Osteocyte (in vitro differentiated cells): ENCODE measurements at regions not wholly inside any gene's neighbourhood (a gene's known extent, or its start where the extent isn't known, plus 50 kb on each side); places are given as distances from the start of the nearest gene placed in this dataset.

Experiments used
- DNase-seq: peaks from one replicate; pipeline ENCODE4 v3.0.0; 2021; ENCODE audit warnings: mixed read lengths; ENCODE audit not compliant: unreplicated experiment; ENCODE audit errors: extremely low spot score
- H3K27ac Mint-ChIP-seq: one replicate; pipeline ENCODE4 v1.8.0; 2021; ENCODE audit warnings: mild to moderate bottlenecking, mixed read lengths; ENCODE audit not compliant: unreplicated experiment
- H3K27me3 Mint-ChIP-seq: one replicate; pipeline ENCODE4 v1.8.0; 2021; ENCODE audit warnings: mixed read lengths; ENCODE audit not compliant: unreplicated experiment
- H3K36me3 Mint-ChIP-seq: one replicate; pipeline ENCODE4 v1.8.0; 2021; ENCODE audit warnings: mixed read lengths; ENCODE audit not compliant: unreplicated experiment
- H3K4me1 Mint-ChIP-seq: one replicate; pipeline ENCODE4 v1.8.0; 2021; ENCODE audit warnings: mixed read lengths; ENCODE audit not compliant: unreplicated experiment
- H3K4me3 Mint-ChIP-seq: one replicate; pipeline ENCODE4 v1.8.0; 2021; ENCODE audit warnings: mild to moderate bottlenecking, moderate library complexity, mixed read lengths; ENCODE audit not compliant: unreplicated experiment
- H3K9me3 Mint-ChIP-seq: one replicate; pipeline ENCODE4 v1.8.0; 2021; ENCODE audit warnings: mixed read lengths; ENCODE audit not compliant: unreplicated experiment
- TF ChIP-seq, protein P1 (sequence below): fragments of 200-600 bp; sonication (generic); IDR thresholded peaks from 2 replicates; pipeline ENCODE4 v1.5.0; 2021; ENCODE audit warnings: antibody characterized with exemption, mild to moderate bottlenecking, moderate library complexity

DNA sequence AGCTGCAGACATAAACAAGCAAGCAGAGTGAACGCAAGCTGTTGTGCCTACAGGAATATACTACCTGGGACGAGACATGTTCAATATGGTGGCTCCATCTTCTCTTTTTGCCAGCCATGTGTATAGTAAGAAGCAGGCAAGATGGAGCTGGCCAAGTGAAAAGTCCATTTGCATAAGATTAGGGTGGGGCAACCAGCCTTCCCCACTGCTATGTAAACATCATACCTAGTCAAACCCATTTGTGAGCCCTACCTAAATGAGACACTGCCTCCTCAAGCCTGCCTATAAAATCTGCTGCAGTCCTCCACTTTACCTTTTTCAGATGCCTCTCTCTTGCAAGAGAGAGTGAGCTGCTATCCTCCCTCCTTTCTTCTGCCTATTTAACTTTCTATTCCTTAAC lies 370.1 kb upstream of the PMFBP1 start:
- Mint-ChIP-seq H3K4me1 (peaks cover 22% of the 10 kb centered on the region), H3K36me3 (peaks cover 9% of the 10 kb centered on the region), H3K4me3 (no peak overlapping the region), H3K27ac (no peak overlapping the region), H3K27me3 (no peaks in the 10 kb centered on the region), H3K9me3 (peaks cover 10% of the 10 kb centered on the region)
- TF ChIP-seq, protein P1, sequence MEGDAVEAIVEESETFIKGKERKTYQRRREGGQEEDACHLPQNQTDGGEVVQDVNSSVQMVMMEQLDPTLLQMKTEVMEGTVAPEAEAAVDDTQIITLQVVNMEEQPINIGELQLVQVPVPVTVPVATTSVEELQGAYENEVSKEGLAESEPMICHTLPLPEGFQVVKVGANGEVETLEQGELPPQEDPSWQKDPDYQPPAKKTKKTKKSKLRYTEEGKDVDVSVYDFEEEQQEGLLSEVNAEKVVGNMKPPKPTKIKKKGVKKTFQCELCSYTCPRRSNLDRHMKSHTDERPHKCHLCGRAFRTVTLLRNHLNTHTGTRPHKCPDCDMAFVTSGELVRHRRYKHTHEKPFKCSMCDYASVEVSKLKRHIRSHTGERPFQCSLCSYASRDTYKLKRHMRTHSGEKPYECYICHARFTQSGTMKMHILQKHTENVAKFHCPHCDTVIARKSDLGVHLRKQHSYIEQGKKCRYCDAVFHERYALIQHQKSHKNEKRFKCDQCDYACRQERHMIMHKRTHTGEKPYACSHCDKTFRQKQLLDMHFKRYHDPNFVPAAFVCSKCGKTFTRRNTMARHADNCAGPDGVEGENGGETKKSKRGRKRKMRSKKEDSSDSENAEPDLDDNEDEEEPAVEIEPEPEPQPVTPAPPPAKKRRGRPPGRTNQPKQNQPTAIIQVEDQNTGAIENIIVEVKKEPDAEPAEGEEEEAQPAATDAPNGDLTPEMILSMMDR, result no peak
- DNase-seq, result no peak

DNA sequence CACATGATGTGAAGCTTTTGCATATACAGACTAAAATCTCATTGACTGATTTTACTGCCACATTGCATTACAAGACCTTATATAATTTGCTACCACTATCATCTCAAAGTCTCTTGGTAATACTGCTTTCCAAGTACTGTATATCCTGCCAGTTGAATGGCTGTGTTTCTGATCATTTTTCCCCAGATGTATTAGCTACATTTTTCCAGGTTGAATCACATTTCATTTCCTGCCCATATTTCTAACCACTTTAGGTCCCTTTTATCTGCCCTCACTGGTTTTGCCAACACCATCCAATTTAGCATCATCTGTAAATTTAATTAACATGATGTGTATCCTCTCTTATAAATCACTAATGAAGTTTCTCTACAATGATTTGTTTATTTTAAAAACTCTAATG lies 365.7 kb upstream of the PMFBP1 start:
- Mint-ChIP-seq H3K4me3 (no peak overlapping the region), H3K27ac (peak overlapping the region; percentile 91), H3K27me3 (no peaks in the 10 kb centered on the region), H3K9me3 (peaks cover 5% of the 10 kb centered on the region), H3K4me1 (peaks cover 50% of the 10 kb centered on the region), H3K36me3 (peaks cover 2% of the 10 kb centered on the region)
- DNase-seq, result no peak
- TF ChIP-seq, protein P1, result no peak

DNA sequence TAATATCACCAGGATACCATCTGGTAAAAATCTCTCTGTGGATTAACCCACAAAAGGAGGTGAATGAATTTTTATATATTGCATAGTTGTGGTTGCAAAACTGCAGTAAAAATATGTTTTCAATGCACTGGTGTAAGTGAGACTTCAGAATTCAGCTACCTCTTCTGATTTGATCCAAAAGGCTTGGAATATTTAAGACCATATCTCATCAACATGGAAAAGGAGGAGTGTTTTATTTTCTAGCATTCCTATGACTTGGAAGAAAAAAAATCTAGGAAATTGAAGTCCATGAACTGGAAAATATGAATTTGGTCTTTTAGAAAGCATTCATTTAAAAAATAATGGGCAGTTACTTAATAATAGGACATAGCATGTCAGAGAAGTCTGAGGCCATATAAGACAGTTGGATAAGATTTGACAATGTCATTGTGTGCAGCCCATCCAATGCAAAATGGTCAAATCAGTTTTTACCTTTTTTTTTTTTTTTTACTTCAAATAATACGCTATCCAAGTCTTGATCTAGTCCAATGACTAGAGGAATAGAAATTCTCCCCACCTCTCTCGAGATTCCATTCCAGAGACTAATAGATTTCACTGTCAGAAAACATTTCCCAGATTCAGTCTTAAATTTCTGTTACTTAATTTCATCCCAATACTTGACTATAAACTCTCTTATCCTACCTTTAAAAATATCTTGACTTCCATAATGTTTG lies 364.9 kb upstream of the PMFBP1 start:
- DNase-seq, result no peak
- peaks cover 2% of the 10 kb centered on the region for H3K36me3 Mint-ChIP-seq
- TF ChIP-seq, protein P1, result no peak
- peak overlapping the region; percentile 61 for H3K4me3 Mint-ChIP-seq
- H3K27me3 Mint-ChIP-seq, result no peaks in the 10 kb centered on the region
- peak overlapping the region; percentile 91 for H3K27ac Mint-ChIP-seq
- peaks cover 5% of the 10 kb centered on the region for H3K9me3 Mint-ChIP-seq
- peaks cover 55% of the 10 kb centered on the region for H3K4me1 Mint-ChIP-seq

DNA sequence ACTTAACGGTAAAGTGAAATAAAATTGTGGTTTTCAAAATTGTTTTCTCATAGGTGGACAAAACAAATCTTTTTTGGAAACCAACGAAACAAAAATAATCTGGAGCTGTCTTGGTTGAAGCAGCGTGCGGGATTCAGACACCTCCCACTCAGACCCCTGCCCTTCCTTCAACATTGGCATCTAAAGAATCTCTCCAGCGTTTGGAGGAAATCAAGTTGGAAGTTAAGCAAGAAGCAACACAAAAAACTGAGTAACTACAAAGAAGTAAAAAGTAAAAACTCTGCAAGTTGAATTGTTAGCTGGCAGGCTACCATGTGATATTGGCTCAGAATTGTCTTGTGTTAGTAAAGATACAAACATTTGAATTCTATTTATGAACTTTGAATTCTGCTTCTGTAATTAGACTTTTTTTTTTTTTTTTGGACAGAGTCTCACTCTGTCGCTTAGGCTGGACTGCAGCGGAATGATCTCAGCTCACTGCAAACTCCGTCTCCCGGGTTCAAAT lies 361.0 kb upstream of the PMFBP1 start:
- TF ChIP-seq, protein P1, result no peak

DNA sequence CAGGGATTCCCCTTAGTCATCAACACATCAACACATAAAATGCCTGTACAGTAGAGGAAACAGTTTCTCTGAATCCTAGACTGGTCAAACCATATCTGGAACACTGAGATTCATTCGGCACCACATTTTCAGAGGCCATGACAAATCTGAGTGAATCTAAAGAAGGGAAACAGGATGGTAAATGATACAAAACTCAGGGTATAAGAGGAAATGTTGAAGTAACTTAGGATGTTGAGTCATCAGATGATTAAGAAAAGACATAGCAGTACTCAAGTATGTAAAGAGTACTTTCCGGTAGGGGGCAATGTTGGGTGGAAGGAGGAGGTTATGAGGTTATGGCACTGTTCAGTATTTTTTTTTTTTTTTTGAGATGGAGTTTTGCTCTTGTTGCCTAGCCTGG lies 358.5 kb upstream of the PMFBP1 start:
- H3K9me3 Mint-ChIP-seq, result peaks cover 5% of the 10 kb centered on the region
- H3K27ac Mint-ChIP-seq, result peak overlapping the region; percentile 51
- H3K4me3 Mint-ChIP-seq, result no peak overlapping the region
- no peaks in the 10 kb centered on the region for H3K27me3 Mint-ChIP-seq
- H3K4me1 Mint-ChIP-seq, result peaks cover 31% of the 10 kb centered on the region
- TF ChIP-seq, protein P1, result peak; percentile 49
- no peak for DNase-seq
- H3K36me3 Mint-ChIP-seq, result peaks cover 2% of the 10 kb centered on the region

More for the DNA sequence above, 361.0 kb upstream of the PMFBP1 start:
- Mint-ChIP-seq H3K36me3 (peaks cover 2% of the 10 kb centered on the region), H3K27ac (peak overlapping the region; percentile 78), H3K27me3 (no peaks in the 10 kb centered on the region), H3K4me1 (peaks cover 49% of the 10 kb centered on the region), H3K9me3 (peaks cover 5% of the 10 kb centered on the region), H3K4me3 (no peak overlapping the region)
- DNase-seq, result no peak
